HG02973 (cell line): ENCODE measurements at regions not wholly inside any gene's neighbourhood (a gene's known extent, or its start where the extent isn't known, plus 50 kb on each side); places are given as distances from the start of the nearest gene placed in this dataset.

Source experiments
- ATAC-seq: cut with Tn5 transposase; IDR thresholded peaks from one replicate; pipeline ENCODE4 v1.9.1; 2021; ENCODE audit warnings: moderate library complexity; ENCODE audit not compliant: unreplicated experiment

GRCh38 chr6:155968921-155969320 lies 513.3 kb upstream of the NOX3 start:
- ATAC-seq, result no peak

- ATAC-seq, result no peak
Measured at GRCh38 chr6:155967322-155967721, 511.7 kb upstream of the NOX3 start.

GRCh38 chr6:155964544-155964943 lies 508.9 kb upstream of the NOX3 start:
- ATAC-seq, result no peak

GRCh38 chr6:155962276-155962675 lies 506.6 kb upstream of the NOX3 start:
- no peak for ATAC-seq

GRCh38 chr6:155959898-155960495 lies 504.4 kb upstream of the NOX3 start:
- no peak for ATAC-seq

- ATAC-seq, result no peak
Measured at GRCh38 chr6:155958550-155958949, 502.9 kb upstream of the NOX3 start.

- no peak for ATAC-seq
Measured at GRCh38 chr6:155955038-155955437, 499.4 kb upstream of the NOX3 start.

- ATAC-seq, result no peak
Measured at GRCh38 chr6:155954149-155954548, 498.5 kb upstream of the NOX3 start.

- no peak for ATAC-seq
Measured at GRCh38 chr6:155949256-155949655, 493.6 kb upstream of the NOX3 start.

- ATAC-seq, result no peak
Measured at GRCh38 chr6:155946860-155947259, 491.2 kb upstream of the NOX3 start.

- ATAC-seq, result no peak
Measured at GRCh38 chr6:155943635-155944034, 488.0 kb upstream of the NOX3 start.

- ATAC-seq, result no peak
Measured at GRCh38 chr6:155939253-155939652, 483.6 kb upstream of the NOX3 start.

GRCh38 chr6:155936551-155936950 lies 480.9 kb upstream of the NOX3 start:
- no peak for ATAC-seq

GRCh38 chr6:155936127-155936526 lies 480.5 kb upstream of the NOX3 start:
- no peak for ATAC-seq

GRCh38 chr6:155916846-155917624 lies 461.4 kb upstream of the NOX3 start:
- ATAC-seq, result no peak

- no peak for ATAC-seq
Measured at GRCh38 chr6:155915651-155916050, 460.0 kb upstream of the NOX3 start.

- no peak for ATAC-seq
Measured at GRCh38 chr6:155913816-155914215, 458.2 kb upstream of the NOX3 start.

- no peak for ATAC-seq
Measured at GRCh38 chr6:155909710-155910109, 454.1 kb upstream of the NOX3 start.

- ATAC-seq, result no peak
Measured at GRCh38 chr6:155895641-155896040, 440.0 kb upstream of the NOX3 start.

GRCh38 chr6:155894758-155895157 lies 439.1 kb upstream of the NOX3 start:
- no peak for ATAC-seq

- ATAC-seq, result no peak
Measured at GRCh38 chr6:155894262-155894661, 438.6 kb upstream of the NOX3 start.

GRCh38 chr6:155890409-155890808 lies 434.8 kb upstream of the NOX3 start:
- no peak for ATAC-seq

GRCh38 chr6:155889410-155889809 lies 433.8 kb upstream of the NOX3 start:
- ATAC-seq, result no peak
